ENCODE measurements at regions not wholly inside any gene's neighbourhood (a gene's known extent, or its start where the extent isn't known, plus 50 kb on each side); places are given as distances from the start of the nearest gene placed in this dataset.
A peak's percentile ranks its signal among the peaks of the same experiment; 100 is the strongest.

DNA sequence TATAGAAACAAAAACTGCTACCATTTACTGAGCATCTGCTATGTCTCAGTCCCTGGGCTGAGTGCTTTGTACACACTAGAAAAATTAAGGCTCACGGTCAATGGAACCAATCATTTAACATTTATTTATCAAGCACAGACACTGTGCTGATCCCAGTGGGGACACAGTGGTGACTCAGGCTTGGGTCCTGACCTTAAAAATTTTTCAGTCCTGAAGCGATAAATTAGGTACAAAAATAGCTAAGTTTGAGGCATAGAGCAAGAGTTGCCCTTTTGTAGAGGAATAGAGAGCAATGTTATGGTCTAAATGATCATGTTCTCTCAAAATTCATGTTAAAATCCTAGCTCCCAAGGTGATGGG lies 85.1 kb downstream of the CRYGS start:
- Histone ChIP-seq H2AFZ (ENCODE audit: low read depth, low read length) (no peak overlapping the region; the same call in 1 of the 2 replicates), H3K9me1 (ENCODE audit: control insufficient read depth, insufficient read depth, low read length) (peaks cover 4% of the 10 kb centered on the region), H3K4me3 (no peak overlapping the region), H3K27me3 (ENCODE audit: control insufficient read depth in 2 of 2, insufficient read depth in 2 of 2, low read length in 2 of 2) (peaks cover 8 to 23% of the 10 kb centered on the region in 2 experiments; a peak in 4 of 5 replicates), H4K20me1 (replicated peaks; ENCODE audit: control insufficient read depth, insufficient read depth, low read length) (no peaks in the 10 kb centered on the region), H3K79me2 (ENCODE audit: control insufficient read depth, insufficient read depth, low read length) (no peaks in the 10 kb centered on the region), H3K4me2 (ENCODE audit: insufficient read depth, low read length) (peak overlapping the region; percentile 5), H3K4me1 (replicated peaks in 1 of 2; ENCODE audit: control insufficient read depth in 2 of 2, insufficient read depth in 2 of 2, low read length in 2 of 2) (peaks cover 0 to 13% of the 10 kb centered on the region in 2 experiments; a peak in 2 of 5 replicates), H3K9ac (ENCODE audit: insufficient read depth in 1 of 2, low read depth in 2 of 2, low read length in 2 of 2) (no peak overlapping the region), H3K36me3 (ENCODE audit: control insufficient read depth, insufficient read depth, low read length) (no peaks in the 10 kb centered on the region), H3K27ac (ENCODE audit: extremely low read depth, low read depth, low read length) (no peak overlapping the region; the same call in 2 of the 3 replicates), H3K9me3 (replicated peaks; ENCODE audit: control insufficient read depth, insufficient read depth, low read depth, low read length) (no peaks in the 10 kb centered on the region)
- POLR2A ChIA-PET: no interaction called here
- CTCF ChIA-PET (ENCODE audit: low intra/inter-chr PET ratio): no interaction called here
- peak in 2 of 4 experiments; percentile 51 to 59 for DNase-seq (ENCODE audit: extremely low read depth in 1 of 4, low spot score in 3 of 4)
- intact Hi-C loops (cut with micrococcal nuclease) (no loop called here), in situ Hi-C loops (cut with MboI) (no loop called here)
- no TSS peak for BruUV-seq (replicated peaks)
- FAIRE-seq: peak; percentile 65
- no peak for ATAC-seq
- 0% methylated on average over 2 of the region's 2 CpGs for WGBS (ENCODE audit: insufficient coverage, low coverage, missing lambda C conversion rate)
- 0 out of 2 replicates have a peak, but pooled peaks have one; percentile 11 for TF ChIP-seq CBFA2T2 (conservative IDR thresholded peaks at IDR 0.05)
- no peak for TF ChIP-seq ETV6 (IDR thresholded peaks at IDR 0.05; ENCODE audit: borderline replicate concordance in 1 of 2, low read depth in 2 of 2, low read length in 1 of 2)
- TF ChIP-seq ETV6 (CRISPR knock-in tag; IDR thresholded peaks at IDR 0.05; ENCODE audit: borderline replicate concordance): no peak
- TF ChIP-seq, protein P1, sequence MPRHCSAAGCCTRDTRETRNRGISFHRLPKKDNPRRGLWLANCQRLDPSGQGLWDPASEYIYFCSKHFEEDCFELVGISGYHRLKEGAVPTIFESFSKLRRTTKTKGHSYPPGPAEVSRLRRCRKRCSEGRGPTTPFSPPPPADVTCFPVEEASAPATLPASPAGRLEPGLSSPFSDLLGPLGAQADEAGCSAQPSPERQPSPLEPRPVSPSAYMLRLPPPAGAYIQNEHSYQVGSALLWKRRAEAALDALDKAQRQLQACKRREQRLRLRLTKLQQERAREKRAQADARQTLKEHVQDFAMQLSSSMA (CRISPR knock-in tag; IDR thresholded peaks at IDR 0.05): no peak
- TF ChIP-seq, protein P2, sequence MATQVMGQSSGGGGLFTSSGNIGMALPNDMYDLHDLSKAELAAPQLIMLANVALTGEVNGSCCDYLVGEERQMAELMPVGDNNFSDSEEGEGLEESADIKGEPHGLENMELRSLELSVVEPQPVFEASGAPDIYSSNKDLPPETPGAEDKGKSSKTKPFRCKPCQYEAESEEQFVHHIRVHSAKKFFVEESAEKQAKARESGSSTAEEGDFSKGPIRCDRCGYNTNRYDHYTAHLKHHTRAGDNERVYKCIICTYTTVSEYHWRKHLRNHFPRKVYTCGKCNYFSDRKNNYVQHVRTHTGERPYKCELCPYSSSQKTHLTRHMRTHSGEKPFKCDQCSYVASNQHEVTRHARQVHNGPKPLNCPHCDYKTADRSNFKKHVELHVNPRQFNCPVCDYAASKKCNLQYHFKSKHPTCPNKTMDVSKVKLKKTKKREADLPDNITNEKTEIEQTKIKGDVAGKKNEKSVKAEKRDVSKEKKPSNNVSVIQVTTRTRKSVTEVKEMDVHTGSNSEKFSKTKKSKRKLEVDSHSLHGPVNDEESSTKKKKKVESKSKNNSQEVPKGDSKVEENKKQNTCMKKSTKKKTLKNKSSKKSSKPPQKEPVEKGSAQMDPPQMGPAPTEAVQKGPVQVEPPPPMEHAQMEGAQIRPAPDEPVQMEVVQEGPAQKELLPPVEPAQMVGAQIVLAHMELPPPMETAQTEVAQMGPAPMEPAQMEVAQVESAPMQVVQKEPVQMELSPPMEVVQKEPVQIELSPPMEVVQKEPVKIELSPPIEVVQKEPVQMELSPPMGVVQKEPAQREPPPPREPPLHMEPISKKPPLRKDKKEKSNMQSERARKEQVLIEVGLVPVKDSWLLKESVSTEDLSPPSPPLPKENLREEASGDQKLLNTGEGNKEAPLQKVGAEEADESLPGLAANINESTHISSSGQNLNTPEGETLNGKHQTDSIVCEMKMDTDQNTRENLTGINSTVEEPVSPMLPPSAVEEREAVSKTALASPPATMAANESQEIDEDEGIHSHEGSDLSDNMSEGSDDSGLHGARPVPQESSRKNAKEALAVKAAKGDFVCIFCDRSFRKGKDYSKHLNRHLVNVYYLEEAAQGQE (IDR thresholded peaks at IDR 0.05; ENCODE audit: borderline replicate concordance): no peak
- TF ChIP-seq, protein P2 (CRISPR knock-in tag; IDR thresholded peaks at IDR 0.05; ENCODE audit: low read depth): no peak
- no peak for TF ChIP-seq SP2 (IDR thresholded peaks at IDR 0.05; ENCODE audit: extremely low read depth, low read depth, low read length, poor library complexity, severe bottlenecking)
- TF ChIP-seq FOSL1 (tag; conservative IDR thresholded peaks at IDR 0.05): peak; percentile 66
- TF ChIP-seq CBFA2T3 (IDR thresholded peaks at IDR 0.05): peak; percentile 40; the same call in 1 of the 2 replicates
- TF ChIP-seq, protein P3, sequence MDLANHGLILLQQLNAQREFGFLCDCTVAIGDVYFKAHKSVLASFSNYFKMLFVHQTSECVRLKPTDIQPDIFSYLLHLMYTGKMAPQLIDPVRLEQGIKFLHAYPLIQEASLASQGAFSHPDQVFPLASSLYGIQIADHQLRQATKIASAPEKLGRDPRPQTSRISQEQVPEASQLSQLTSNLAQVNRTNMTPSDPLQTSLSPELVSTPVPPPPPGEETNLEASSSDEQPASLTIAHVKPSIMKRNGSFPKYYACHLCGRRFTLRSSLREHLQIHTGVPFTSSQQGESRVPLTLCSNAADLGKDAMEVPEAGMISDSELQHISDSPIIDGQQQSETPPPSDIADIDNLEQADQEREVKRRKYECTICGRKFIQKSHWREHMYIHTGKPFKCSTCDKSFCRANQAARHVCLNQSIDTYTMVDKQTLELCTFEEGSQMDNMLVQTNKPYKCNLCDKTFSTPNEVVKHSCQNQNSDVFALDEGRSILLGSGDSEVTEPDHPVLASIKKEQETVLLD (IDR thresholded peaks at IDR 0.05): no peak
- TF ChIP-seq MXI1 (IDR thresholded peaks at IDR 0.05; ENCODE audit: low read depth, low read length): no peak
- TF ChIP-seq, protein P4, sequence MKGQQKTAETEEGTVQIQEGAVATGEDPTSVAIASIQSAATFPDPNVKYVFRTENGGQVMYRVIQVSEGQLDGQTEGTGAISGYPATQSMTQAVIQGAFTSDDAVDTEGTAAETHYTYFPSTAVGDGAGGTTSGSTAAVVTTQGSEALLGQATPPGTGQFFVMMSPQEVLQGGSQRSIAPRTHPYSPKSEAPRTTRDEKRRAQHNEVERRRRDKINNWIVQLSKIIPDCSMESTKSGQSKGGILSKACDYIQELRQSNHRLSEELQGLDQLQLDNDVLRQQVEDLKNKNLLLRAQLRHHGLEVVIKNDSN (CRISPR knock-in tag; IDR thresholded peaks at IDR 0.05): no peak
- no peak for TF ChIP-seq ZFP30 (CRISPR knock-in tag; IDR thresholded peaks at IDR 0.05; ENCODE audit: borderline replicate concordance)

Measured in K562 (cell line).